ENCODE measurements at regions not wholly inside any gene's neighbourhood (a gene's known extent, or its start where the extent isn't known, plus 50 kb on each side); places are given as distances from the start of the nearest gene placed in this dataset.

GRCh38 chr7:17558135-17558534 is 259.7 kb downstream of the AHR start:
- Histone ChIP-seq H3K27me3 (replicated peaks; ENCODE audit: insufficient read depth) (no peaks in the 10 kb centered on the region), H3K4me3 (no peak overlapping the region), H3K27ac (no peak overlapping the region), H3K9me3 (no peaks in the 10 kb centered on the region), H3K36me3 (no peaks in the 10 kb centered on the region), H3K4me1 (ENCODE audit: control insufficient read depth in 1 of 2, low read depth in 2 of 2) (peaks cover 13 to 27% of the 10 kb centered on the region in 2 donors)
- ATAC-seq (ENCODE audit: insufficient number of reproducible peaks, low FRiP score, low read depth), result no peak
- no peak for DNase-seq (ENCODE audit: low spot score)
- no peak for TF ChIP-seq CTCF (IDR thresholded peaks at IDR 0.05)

GRCh38 chr7:17558558-17559332 is 260.3 kb downstream of the AHR start:
- Histone ChIP-seq H3K36me3 (no peaks in the 10 kb centered on the region), H3K9me3 (no peaks in the 10 kb centered on the region), H3K27ac (no peak overlapping the region), H3K4me1 (ENCODE audit: control insufficient read depth in 1 of 2, low read depth in 2 of 2) (peaks cover 13 to 27% of the 10 kb centered on the region in 2 donors), H3K4me3 (no peak overlapping the region), H3K27me3 (replicated peaks; ENCODE audit: insufficient read depth) (no peaks in the 10 kb centered on the region)
- DNase-seq (ENCODE audit: low spot score), result no peak
- TF ChIP-seq CTCF (IDR thresholded peaks at IDR 0.05), result no peak
- no peak for ATAC-seq (ENCODE audit: insufficient number of reproducible peaks, low FRiP score, low read depth)

- H3K4me1 ChIP-seq (ENCODE audit: control insufficient read depth in 1 of 2, low read depth in 2 of 2), result peaks cover 13 to 27% of the 10 kb centered on the region in 2 donors
- ATAC-seq (ENCODE audit: insufficient number of reproducible peaks, low FRiP score, low read depth), result no peak
- H3K4me3 ChIP-seq, result no peak overlapping the region
- no peak overlapping the region for H3K27ac ChIP-seq
- no peak for DNase-seq (ENCODE audit: low spot score)
- H3K27me3 ChIP-seq (replicated peaks; ENCODE audit: insufficient read depth), result no peaks in the 10 kb centered on the region
- H3K9me3 ChIP-seq, result no peaks in the 10 kb centered on the region
- no peak for TF ChIP-seq CTCF (IDR thresholded peaks at IDR 0.05)
- H3K36me3 ChIP-seq, result no peaks in the 10 kb centered on the region
Measured at GRCh38 chr7:17559388-17559787, 260.9 kb downstream of the AHR start.

- no peak for DNase-seq (ENCODE audit: low spot score)
- ATAC-seq (ENCODE audit: insufficient number of reproducible peaks, low FRiP score, low read depth), result no peak
- Histone ChIP-seq H3K36me3 (no peaks in the 10 kb centered on the region), H3K4me1 (ENCODE audit: control insufficient read depth in 1 of 2, low read depth in 2 of 2) (peaks cover 13 to 27% of the 10 kb centered on the region in 2 donors), H3K9me3 (no peaks in the 10 kb centered on the region), H3K27me3 (replicated peaks; ENCODE audit: insufficient read depth) (no peaks in the 10 kb centered on the region), H3K4me3 (no peak overlapping the region), H3K27ac (no peak overlapping the region)
- TF ChIP-seq CTCF (IDR thresholded peaks at IDR 0.05), result no peak
Measured at GRCh38 chr7:17560516-17560915, 262.1 kb downstream of the AHR start.

- Histone ChIP-seq H3K9me3 (no peaks in the 10 kb centered on the region), H3K36me3 (no peaks in the 10 kb centered on the region), H3K27me3 (replicated peaks; ENCODE audit: insufficient read depth) (no peaks in the 10 kb centered on the region), H3K4me3 (no peak overlapping the region), H3K27ac (no peak overlapping the region), H3K4me1 (ENCODE audit: control insufficient read depth in 1 of 2, low read depth in 2 of 2) (peaks cover 13 to 24% of the 10 kb centered on the region in 2 donors)
- TF ChIP-seq CTCF (IDR thresholded peaks at IDR 0.05), result no peak
- DNase-seq (ENCODE audit: low spot score) (no peak), ATAC-seq (ENCODE audit: insufficient number of reproducible peaks, low FRiP score, low read depth) (no peak)
Measured at GRCh38 chr7:17560966-17561365, 262.5 kb downstream of the AHR start.
